HepG2 (cell line): ENCODE measurements at regions not wholly inside any gene's neighbourhood (a gene's known extent, or its start where the extent isn't known, plus 50 kb on each side); places are given as distances from the start of the nearest gene placed in this dataset.
"Not testable (repeated sequence)": the region's sequence is repeated elsewhere in the genome, so short reads cannot be mapped to it uniquely, and the experiment has no call there.

Source experiments
- GABPA ChIP-seq, 2 experiments: IDR thresholded peaks; 2 replicates each; pipeline ENCODE4 v1.6.1; 2011 to 2016; ENCODE audit warnings: low read depth in 2 of 2, low read length in 1 of 2, missing biosample characterization in 1 of 2, missing genetic modification characterization in 1 of 2
- GATAD2A ChIP-seq: IDR thresholded peaks from 2 replicates; pipeline ENCODE4 v1.6.1; 2016
- NCOA5 ChIP-seq: sonication (generic); formaldehyde crosslinking; IDR thresholded peaks from 2 replicates; pipeline ENCODE4 v1.4.0; 2020; ENCODE audit warnings: missing genetic modification reagents
- RAD51 ChIP-seq: fragments of 450-650 bp; IDR thresholded peaks from 2 replicates; pipeline ENCODE4 v1.6.1; 2016; ENCODE audit warnings: borderline replicate concordance
- SAFB2 ChIP-seq: sonication (generic); formaldehyde crosslinking; IDR thresholded peaks from 2 replicates; pipeline ENCODE4 v1.5.1; 2020; ENCODE audit warnings: missing genetic modification reagents, low read depth, mild to moderate bottlenecking, borderline replicate concordance
- ZKSCAN1 ChIP-seq: fragments of 150-350 bp; IDR thresholded peaks from 2 replicates; pipeline ENCODE4 v1.6.1; 2014; ENCODE audit warnings: low read length
- ZNF33B ChIP-seq: sonication (generic); formaldehyde crosslinking; IDR thresholded peaks from 2 replicates; pipeline ENCODE4 v1.5.1; 2020; ENCODE audit warnings: mild to moderate bottlenecking, missing genetic modification reagents
- TF ChIP-seq, protein P1 (sequence below): sonication (generic); formaldehyde crosslinking; IDR thresholded peaks from 2 replicates; pipeline ENCODE4 v1.5.0; 2020; ENCODE audit warnings: mild to moderate bottlenecking, missing genetic modification reagents, moderate library complexity
- TF ChIP-seq, protein P2 (sequence below): sonication (generic); formaldehyde crosslinking; IDR thresholded peaks from 2 replicates; pipeline ENCODE4 v1.4.0; 2020; ENCODE audit warnings: missing genetic modification reagents, mild to moderate bottlenecking, borderline replicate concordance
- TF ChIP-seq, protein P3 (sequence below): sonication (generic); formaldehyde crosslinking; IDR thresholded peaks from 2 replicates; pipeline ENCODE4 v1.8.1; 2022; ENCODE audit warnings: mild to moderate bottlenecking, missing genetic modification reagents

DNA sequence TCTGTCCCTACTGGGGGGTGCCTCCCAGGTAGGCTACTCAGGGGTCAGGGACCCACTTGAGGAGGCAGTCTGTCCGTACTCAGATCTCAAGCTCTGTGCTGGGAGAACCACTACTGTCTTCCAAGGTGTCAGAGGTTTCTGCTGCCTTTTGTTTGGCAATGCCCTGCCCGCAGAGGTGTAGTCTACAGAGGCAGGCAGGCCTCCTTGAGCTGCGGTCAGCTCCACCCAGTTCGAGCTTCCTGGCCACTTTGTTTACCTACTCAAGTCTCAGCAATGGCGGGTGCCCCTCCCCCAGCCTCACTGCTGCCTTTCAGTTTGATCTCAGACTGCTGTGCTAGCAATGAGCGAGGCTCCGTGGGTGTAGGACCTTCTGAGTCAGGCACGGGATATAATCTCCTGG is 263.1 kb upstream of the DAB2 start:
- not testable (repeated sequence) for TF ChIP-seq GABPA (IDR thresholded peaks at IDR 0.05; ENCODE audit: low read depth, low read length); GABPA (CRISPR knock-in tag; IDR thresholded peaks at IDR 0.05; ENCODE audit: low read depth); RAD51; GATAD2A (CRISPR knock-in tag); ZKSCAN1; ZNF33B (CRISPR knock-in tag); NCOA5 (CRISPR knock-in tag); SAFB2
- TF ChIP-seq, protein P1, sequence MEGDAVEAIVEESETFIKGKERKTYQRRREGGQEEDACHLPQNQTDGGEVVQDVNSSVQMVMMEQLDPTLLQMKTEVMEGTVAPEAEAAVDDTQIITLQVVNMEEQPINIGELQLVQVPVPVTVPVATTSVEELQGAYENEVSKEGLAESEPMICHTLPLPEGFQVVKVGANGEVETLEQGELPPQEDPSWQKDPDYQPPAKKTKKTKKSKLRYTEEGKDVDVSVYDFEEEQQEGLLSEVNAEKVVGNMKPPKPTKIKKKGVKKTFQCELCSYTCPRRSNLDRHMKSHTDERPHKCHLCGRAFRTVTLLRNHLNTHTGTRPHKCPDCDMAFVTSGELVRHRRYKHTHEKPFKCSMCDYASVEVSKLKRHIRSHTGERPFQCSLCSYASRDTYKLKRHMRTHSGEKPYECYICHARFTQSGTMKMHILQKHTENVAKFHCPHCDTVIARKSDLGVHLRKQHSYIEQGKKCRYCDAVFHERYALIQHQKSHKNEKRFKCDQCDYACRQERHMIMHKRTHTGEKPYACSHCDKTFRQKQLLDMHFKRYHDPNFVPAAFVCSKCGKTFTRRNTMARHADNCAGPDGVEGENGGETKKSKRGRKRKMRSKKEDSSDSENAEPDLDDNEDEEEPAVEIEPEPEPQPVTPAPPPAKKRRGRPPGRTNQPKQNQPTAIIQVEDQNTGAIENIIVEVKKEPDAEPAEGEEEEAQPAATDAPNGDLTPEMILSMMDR: not testable (repeated sequence)
- TF ChIP-seq, protein P2, sequence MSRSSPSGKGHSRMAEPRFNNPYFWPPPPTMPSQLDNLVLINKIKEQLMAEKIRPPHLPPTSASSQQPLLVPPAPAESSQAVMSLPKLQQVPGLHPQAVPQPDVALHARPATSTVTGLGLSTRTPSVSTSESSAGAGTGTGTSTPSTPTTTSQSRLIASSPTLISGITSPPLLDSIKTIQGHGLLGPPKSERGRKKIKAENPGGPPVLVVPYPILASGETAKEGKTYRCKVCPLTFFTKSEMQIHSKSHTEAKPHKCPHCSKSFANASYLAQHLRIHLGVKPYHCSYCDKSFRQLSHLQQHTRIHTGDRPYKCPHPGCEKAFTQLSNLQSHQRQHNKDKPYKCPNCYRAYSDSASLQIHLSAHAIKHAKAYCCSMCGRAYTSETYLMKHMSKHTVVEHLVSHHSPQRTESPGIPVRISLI (CRISPR knock-in tag): not testable (repeated sequence)
- TF ChIP-seq, protein P3, sequence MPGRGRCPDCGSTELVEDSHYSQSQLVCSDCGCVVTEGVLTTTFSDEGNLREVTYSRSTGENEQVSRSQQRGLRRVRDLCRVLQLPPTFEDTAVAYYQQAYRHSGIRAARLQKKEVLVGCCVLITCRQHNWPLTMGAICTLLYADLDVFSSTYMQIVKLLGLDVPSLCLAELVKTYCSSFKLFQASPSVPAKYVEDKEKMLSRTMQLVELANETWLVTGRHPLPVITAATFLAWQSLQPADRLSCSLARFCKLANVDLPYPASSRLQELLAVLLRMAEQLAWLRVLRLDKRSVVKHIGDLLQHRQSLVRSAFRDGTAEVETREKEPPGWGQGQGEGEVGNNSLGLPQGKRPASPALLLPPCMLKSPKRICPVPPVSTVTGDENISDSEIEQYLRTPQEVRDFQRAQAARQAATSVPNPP (CRISPR knock-in tag): not testable (repeated sequence)
